HCT116 (cell line): ENCODE measurements at regions not wholly inside any gene's neighbourhood (a gene's known extent, or its start where the extent isn't known, plus 50 kb on each side); places are given as distances from the start of the nearest gene placed in this dataset.

Experiments
- CTCF ChIP-seq, 3 experiments: fragments of 200-600 bp in 1 of 3; sonication (generic) in 1 of 3; IDR thresholded peaks in 2 of 3; conservative IDR thresholded peaks in 1 of 3; 2 replicates each; pipeline ENCODE4 v1.5.1; 2012 to 2017; ENCODE audit warnings: low read depth in 2 of 3, low read length in 2 of 3, antibody characterized with exemption in 1 of 3, borderline replicate concordance in 1 of 3, control low read depth in 1 of 3, mild to moderate bottlenecking in 1 of 3, mixed read lengths in 1 of 3, mixed run types in 1 of 3, moderate library complexity in 1 of 3; ENCODE audit not compliant: insufficient read depth in 1 of 3
- ELF1 ChIP-seq: IDR thresholded peaks from 2 replicates; pipeline ENCODE4 v1.6.1; 2012; ENCODE audit warnings: low read depth, borderline replicate concordance
- POLR2A ChIP-seq: IDR thresholded peaks from 2 replicates; pipeline ENCODE4 v1.7.0; 2011; ENCODE audit warnings: borderline replicate concordance; ENCODE audit not compliant: insufficient read depth, insufficient read length; ENCODE audit errors: extremely low read depth
- POLR2AphosphoS5 ChIP-seq: IDR thresholded peaks from 2 replicates; pipeline ENCODE4 v1.6.1; 2011; ENCODE audit warnings: mild to moderate bottlenecking, low read depth, low read length, moderate library complexity

GRCh38 chr10:85193796-85194195, 865.4 kb downstream of the CCSER2 start:
- TF ChIP-seq ELF1: no peak
- no peak for TF ChIP-seq POLR2A
- no peak for TF ChIP-seq CTCF (IDR thresholded peaks at IDR 0.05 in 2 of 3, conservative IDR thresholded peaks at IDR 0.05 in 1 of 3; ENCODE audit: borderline replicate concordance in 1 of 3, insufficient read depth in 1 of 3, low read depth in 2 of 3, low read length in 2 of 3)
- no peak for TF ChIP-seq POLR2AphosphoS5
